ENCODE measurements at regions not wholly inside any gene's neighbourhood (a gene's known extent, or its start where the extent isn't known, plus 50 kb on each side); places are given as distances from the start of the nearest gene placed in this dataset.

GRCh38 chr12:83389237-83389996 lies 702.7 kb downstream of the TMTC2 start:
- ChIA-PET CTCF (interaction anchor here (0.6 to 1.0 kb wide), 3 partner anchors 79 to 1871 kb away, joined by 3 read pairs; no protein-coding TSS in a partner anchor), POLR2A (no interaction called here)
- DNase-seq (ENCODE audit: extremely low spot score), result peak; percentile 24
- TF ChIP-seq HDGF (IDR thresholded peaks at IDR 0.05; ENCODE audit: borderline replicate concordance), result no peak
- 0 out of 2 replicates have a peak, but pooled peaks have one; percentile 17 for TF ChIP-seq PKNOX1 (IDR thresholded peaks at IDR 0.05)

GRCh38 chr12:83388551-83388950 lies 701.8 kb downstream of the TMTC2 start:
- ChIA-PET CTCF (interaction anchor here (1.0 kb wide), 1 partner anchor 703 kb away, joined by 3 read pairs; no protein-coding TSS in a partner anchor), POLR2A (no interaction called here)
- DNase-seq (ENCODE audit: extremely low spot score), result no peak
- TF ChIP-seq L3MBTL2 (conservative IDR thresholded peaks at IDR 0.05) (no peak), NFRKB (IDR thresholded peaks at IDR 0.05) (no peak), PKNOX1 (IDR thresholded peaks at IDR 0.05) (no peak), LEF1 (IDR thresholded peaks at IDR 0.05; ENCODE audit: borderline replicate concordance) (no peak), FOXA1 (IDR thresholded peaks at IDR 0.05) (no peak), ARNT (IDR thresholded peaks at IDR 0.05) (no peak), ZNF384 (IDR thresholded peaks at IDR 0.05) (no peak)

GRCh38 chr12:83386527-83387264 lies 700.0 kb downstream of the TMTC2 start:
- no peak for DNase-seq (ENCODE audit: extremely low spot score)
- ChIA-PET POLR2A (no interaction called here), CTCF (no interaction called here)
- TF ChIP-seq FOXK2 (IDR thresholded peaks at IDR 0.05) (no peak), ELF4 (IDR thresholded peaks at IDR 0.05) (no peak), PKNOX1 (IDR thresholded peaks at IDR 0.05) (no peak), FOXA1 (IDR thresholded peaks at IDR 0.05) (no peak), ARNT (IDR thresholded peaks at IDR 0.05) (no peak), TARDBP (IDR thresholded peaks at IDR 0.05) (no peak), L3MBTL2 (conservative IDR thresholded peaks at IDR 0.05) (no peak), ZNF384 (IDR thresholded peaks at IDR 0.05) (no peak), HDGF (IDR thresholded peaks at IDR 0.05; ENCODE audit: borderline replicate concordance) (no peak), CTBP1 (IDR thresholded peaks at IDR 0.05; ENCODE audit: borderline replicate concordance) (no peak), SP1 (IDR thresholded peaks at IDR 0.05) (no peak), LEF1 (IDR thresholded peaks at IDR 0.05; ENCODE audit: borderline replicate concordance) (no peak)

- ChIA-PET POLR2A (no interaction called here), CTCF (no interaction called here)
- no peak for DNase-seq (ENCODE audit: extremely low spot score)
- TF ChIP-seq FOXA1 (IDR thresholded peaks at IDR 0.05), result no peak
- TF ChIP-seq LEF1 (IDR thresholded peaks at IDR 0.05; ENCODE audit: borderline replicate concordance), result no peak
- no peak for TF ChIP-seq HDGF (IDR thresholded peaks at IDR 0.05; ENCODE audit: borderline replicate concordance)
- no peak for TF ChIP-seq ELF4 (IDR thresholded peaks at IDR 0.05)
- no peak for TF ChIP-seq ARNT (IDR thresholded peaks at IDR 0.05)
- no peak for TF ChIP-seq PKNOX1 (IDR thresholded peaks at IDR 0.05)
- TF ChIP-seq NFRKB (IDR thresholded peaks at IDR 0.05), result no peak
- TF ChIP-seq FOXM1 (IDR thresholded peaks at IDR 0.05; ENCODE audit: borderline replicate concordance), result no peak
- no peak for TF ChIP-seq SUZ12 (IDR thresholded peaks at IDR 0.05)
- no peak for TF ChIP-seq CTBP1 (IDR thresholded peaks at IDR 0.05; ENCODE audit: borderline replicate concordance)
- no peak for TF ChIP-seq BHLHE40 (IDR thresholded peaks at IDR 0.05; ENCODE audit: borderline replicate concordance)
- TF ChIP-seq L3MBTL2 (conservative IDR thresholded peaks at IDR 0.05), result no peak
- no peak for TF ChIP-seq SP1 (IDR thresholded peaks at IDR 0.05)
Measured at GRCh38 chr12:83378186-83378727, 691.6 kb downstream of the TMTC2 start.

GRCh38 chr12:83365317-83365716 lies 678.6 kb downstream of the TMTC2 start:
- DNase-seq (ENCODE audit: extremely low spot score), result no peak
- CTCF ChIA-PET, result no interaction called here
- TF ChIP-seq CTBP1 (IDR thresholded peaks at IDR 0.05; ENCODE audit: borderline replicate concordance) (no peak), BHLHE40 (IDR thresholded peaks at IDR 0.05; ENCODE audit: borderline replicate concordance) (no peak), FOXM1 (IDR thresholded peaks at IDR 0.05; ENCODE audit: borderline replicate concordance) (no peak), L3MBTL2 (conservative IDR thresholded peaks at IDR 0.05) (no peak), SP1 (IDR thresholded peaks at IDR 0.05) (no peak), FOXK2 (IDR thresholded peaks at IDR 0.05) (no peak), HDGF (IDR thresholded peaks at IDR 0.05; ENCODE audit: borderline replicate concordance) (no peak), ZNF384 (IDR thresholded peaks at IDR 0.05) (no peak), SUZ12 (IDR thresholded peaks at IDR 0.05) (no peak), NFRKB (IDR thresholded peaks at IDR 0.05) (no peak), LEF1 (IDR thresholded peaks at IDR 0.05; ENCODE audit: borderline replicate concordance) (no peak), ARNT (IDR thresholded peaks at IDR 0.05) (no peak), TARDBP (IDR thresholded peaks at IDR 0.05) (no peak), FOXA1 (IDR thresholded peaks at IDR 0.05) (no peak), PKNOX1 (IDR thresholded peaks at IDR 0.05) (no peak), ELF4 (IDR thresholded peaks at IDR 0.05) (no peak)
- POLR2A ChIA-PET, result no interaction called here
